WTC11 (cell line): ENCODE measurements at regions not wholly inside any gene's neighbourhood (a gene's known extent, or its start where the extent isn't known, plus 50 kb on each side); places are given as distances from the start of the nearest gene placed in this dataset.

ENCODE experiments used
- ATAC-seq: fragments of 200-7000 bp; cut with Tn5 transposase; 2 replicates; pipeline ENCODE4 v1.10.0; 2021; ENCODE audit warnings: mild to moderate bottlenecking, moderate library complexity
- CTCF ChIA-PET: fragments of 300-600 bp; sonication (Branson Sonifier 250); formaldehyde crosslinking; loops from one replicate; lab custom pipeline; 2021; ENCODE audit warnings: antibody characterized with exemption; lab: Charles Lee
- POLR2A ChIA-PET: fragments of 350-600 bp; sonication (Branson Sonifier 250); formaldehyde crosslinking; loops from one replicate; lab custom pipeline; 2021; ENCODE audit warnings: antibody characterized with exemption; lab: Charles Lee
- DNase-seq: peaks from one replicate; pipeline ENCODE4 v3.0.0; 2021; ENCODE audit warnings: low spot score
- H3K27ac Mint-ChIP-seq: 2 replicates; pipeline ENCODE4 v1.8.0; 2021; ENCODE audit warnings: mixed read lengths
- H3K27me3 Mint-ChIP-seq: 2 replicates; pipeline ENCODE4 v1.8.0; 2021; ENCODE audit warnings: low read depth, mild to moderate bottlenecking, moderate library complexity, mixed read lengths
- H3K36me3 Mint-ChIP-seq: 2 replicates; pipeline ENCODE4 v1.8.0; 2021; ENCODE audit warnings: mixed read lengths
- H3K4me1 Mint-ChIP-seq: 2 replicates; pipeline ENCODE4 v1.8.0; 2022; ENCODE audit warnings: mixed read lengths
- H3K4me3 Mint-ChIP-seq: 2 replicates; pipeline ENCODE4 v1.8.0; 2021; ENCODE audit warnings: mild to moderate bottlenecking, moderate library complexity, mixed read lengths
- H3K9me3 Mint-ChIP-seq: 2 replicates; pipeline ENCODE4 v1.8.0; 2021; ENCODE audit warnings: mixed read lengths
- FOXK1 ChIP-seq: sonication (generic); formaldehyde crosslinking; IDR thresholded peaks from 2 replicates; pipeline ENCODE4 v1.8.0; 2022; ENCODE audit warnings: mild to moderate bottlenecking, moderate library complexity, missing genetic modification reagents
- HMGA2 ChIP-seq: fragments of 250-450 bp; sonication (Bioruptor Pico); IDR thresholded peaks from 2 replicates; pipeline ENCODE4 v1.4.0; 2021; ENCODE audit warnings: mild to moderate bottlenecking, moderate library complexity
- HMGXB4 ChIP-seq: sonication (generic); formaldehyde crosslinking; IDR thresholded peaks from 2 replicates; pipeline ENCODE4 v1.8.1; 2023; ENCODE audit warnings: mild to moderate bottlenecking, moderate library complexity, missing genetic modification reagents
- KAT7 ChIP-seq: sonication (generic); formaldehyde crosslinking; IDR thresholded peaks from 2 replicates; pipeline ENCODE4 v1.8.1; 2023; ENCODE audit warnings: missing genetic modification reagents, mild to moderate bottlenecking, borderline replicate concordance
- MLX ChIP-seq: sonication (generic); formaldehyde crosslinking; IDR thresholded peaks from 2 replicates; pipeline ENCODE4 v1.8.1; 2023; ENCODE audit warnings: mild to moderate bottlenecking, missing genetic modification reagents, moderate library complexity
- NFATC4 ChIP-seq: fragments of 250-450 bp; sonication (Bioruptor Pico); IDR thresholded peaks from 2 replicates; pipeline ENCODE4 v1.9.0; 2021; ENCODE audit warnings: mild to moderate bottlenecking
- SMAD3 ChIP-seq: sonication (generic); formaldehyde crosslinking; IDR thresholded peaks from 2 replicates; pipeline ENCODE4 v1.8.0; 2022; ENCODE audit warnings: missing genetic modification reagents, mild to moderate bottlenecking, borderline replicate concordance
- STAT6 ChIP-seq: sonication (generic); formaldehyde crosslinking; conservative IDR thresholded peaks from 2 replicates; pipeline ENCODE4 v1.8.1; 2023; ENCODE audit warnings: mild to moderate bottlenecking, low read depth, missing genetic modification reagents, moderate library complexity
- TEAD1 ChIP-seq: sonication (generic); formaldehyde crosslinking; IDR thresholded peaks from 2 replicates; pipeline ENCODE4 v1.8.0; 2022; ENCODE audit warnings: mild to moderate bottlenecking, missing genetic modification reagents
- USF1 ChIP-seq: sonication (generic); formaldehyde crosslinking; IDR thresholded peaks from 2 replicates; pipeline ENCODE4 v1.8.0; 2022; ENCODE audit warnings: mild to moderate bottlenecking, missing genetic modification reagents
- ZNF232 ChIP-seq: sonication (generic); formaldehyde crosslinking; IDR thresholded peaks from 2 replicates; pipeline ENCODE4 v1.8.0; 2022; ENCODE audit warnings: mild to moderate bottlenecking, missing genetic modification reagents
- ZNF263 ChIP-seq: sonication (generic); formaldehyde crosslinking; IDR thresholded peaks from 2 replicates; pipeline ENCODE4 v1.8.1; 2022; ENCODE audit warnings: low read depth, mild to moderate bottlenecking, moderate library complexity, missing genetic modification reagents
- ZNF671 ChIP-seq: fragments of 250-450 bp; sonication (Bioruptor Pico); IDR thresholded peaks from 2 replicates; pipeline ENCODE4 v1.8.0; 2021; ENCODE audit warnings: mild to moderate bottlenecking
- TF ChIP-seq, protein P1 (sequence below): fragments of 250-450 bp; sonication (Bioruptor Pico); IDR thresholded peaks from 2 replicates; pipeline ENCODE4 v1.8.0; 2021; ENCODE audit warnings: mild to moderate bottlenecking
- TF ChIP-seq, protein P2 (sequence below): sonication (generic); formaldehyde crosslinking; IDR thresholded peaks from 2 replicates; pipeline ENCODE4 v1.8.0; 2022; ENCODE audit warnings: missing genetic modification reagents
- TF ChIP-seq, protein P3 (sequence below): fragments of 250-450 bp; sonication (Bioruptor Pico); IDR thresholded peaks from 2 replicates; pipeline ENCODE4 v2.1.2; 2022; ENCODE audit warnings: mild to moderate bottlenecking, moderate library complexity
- TF ChIP-seq, protein P4 (sequence below): sonication (generic); formaldehyde crosslinking; IDR thresholded peaks from 2 replicates; pipeline ENCODE4 v1.8.0; 2023; ENCODE audit warnings: missing genetic modification reagents

- ChIA-PET CTCF (interaction anchor here (0.8 to 1.3 kb wide), 8 partner anchors 11 to 126 kb away, joined by 3 to 5 read pairs (median 3); partner anchors contain the start of gene TNFAIP3), POLR2A (no interaction called here)
- H3K4me1 Mint-ChIP-seq, result peaks cover 6% of the 10 kb centered on the region
- no peaks in the 10 kb centered on the region; the same call in 1 of the 2 replicates for H3K27me3 Mint-ChIP-seq
- no peak overlapping the region for H3K27ac Mint-ChIP-seq
- H3K4me3 Mint-ChIP-seq, result no peak overlapping the region
- TF ChIP-seq FOXK1 (CRISPR knock-in tag) (no peak), ZNF263 (CRISPR knock-in tag) (no peak), HMGA2 (CRISPR knock-in tag) (no peak), HMGXB4 (no peak), ZNF671 (no peak), TEAD1 (no peak), ZNF232 (CRISPR knock-in tag) (no peak), MLX (CRISPR knock-in tag) (no peak), STAT6 (CRISPR knock-in tag) (no peak), KAT7 (CRISPR knock-in tag) (no peak), USF1 (no peak), SMAD3 (CRISPR knock-in tag) (no peak), NFATC4 (CRISPR knock-in tag) (no peak)
- TF ChIP-seq, protein P1, sequence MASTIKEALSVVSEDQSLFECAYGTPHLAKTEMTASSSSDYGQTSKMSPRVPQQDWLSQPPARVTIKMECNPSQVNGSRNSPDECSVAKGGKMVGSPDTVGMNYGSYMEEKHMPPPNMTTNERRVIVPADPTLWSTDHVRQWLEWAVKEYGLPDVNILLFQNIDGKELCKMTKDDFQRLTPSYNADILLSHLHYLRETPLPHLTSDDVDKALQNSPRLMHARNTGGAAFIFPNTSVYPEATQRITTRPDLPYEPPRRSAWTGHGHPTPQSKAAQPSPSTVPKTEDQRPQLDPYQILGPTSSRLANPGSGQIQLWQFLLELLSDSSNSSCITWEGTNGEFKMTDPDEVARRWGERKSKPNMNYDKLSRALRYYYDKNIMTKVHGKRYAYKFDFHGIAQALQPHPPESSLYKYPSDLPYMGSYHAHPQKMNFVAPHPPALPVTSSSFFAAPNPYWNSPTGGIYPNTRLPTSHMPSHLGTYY, result no peak
- TF ChIP-seq, protein P2, sequence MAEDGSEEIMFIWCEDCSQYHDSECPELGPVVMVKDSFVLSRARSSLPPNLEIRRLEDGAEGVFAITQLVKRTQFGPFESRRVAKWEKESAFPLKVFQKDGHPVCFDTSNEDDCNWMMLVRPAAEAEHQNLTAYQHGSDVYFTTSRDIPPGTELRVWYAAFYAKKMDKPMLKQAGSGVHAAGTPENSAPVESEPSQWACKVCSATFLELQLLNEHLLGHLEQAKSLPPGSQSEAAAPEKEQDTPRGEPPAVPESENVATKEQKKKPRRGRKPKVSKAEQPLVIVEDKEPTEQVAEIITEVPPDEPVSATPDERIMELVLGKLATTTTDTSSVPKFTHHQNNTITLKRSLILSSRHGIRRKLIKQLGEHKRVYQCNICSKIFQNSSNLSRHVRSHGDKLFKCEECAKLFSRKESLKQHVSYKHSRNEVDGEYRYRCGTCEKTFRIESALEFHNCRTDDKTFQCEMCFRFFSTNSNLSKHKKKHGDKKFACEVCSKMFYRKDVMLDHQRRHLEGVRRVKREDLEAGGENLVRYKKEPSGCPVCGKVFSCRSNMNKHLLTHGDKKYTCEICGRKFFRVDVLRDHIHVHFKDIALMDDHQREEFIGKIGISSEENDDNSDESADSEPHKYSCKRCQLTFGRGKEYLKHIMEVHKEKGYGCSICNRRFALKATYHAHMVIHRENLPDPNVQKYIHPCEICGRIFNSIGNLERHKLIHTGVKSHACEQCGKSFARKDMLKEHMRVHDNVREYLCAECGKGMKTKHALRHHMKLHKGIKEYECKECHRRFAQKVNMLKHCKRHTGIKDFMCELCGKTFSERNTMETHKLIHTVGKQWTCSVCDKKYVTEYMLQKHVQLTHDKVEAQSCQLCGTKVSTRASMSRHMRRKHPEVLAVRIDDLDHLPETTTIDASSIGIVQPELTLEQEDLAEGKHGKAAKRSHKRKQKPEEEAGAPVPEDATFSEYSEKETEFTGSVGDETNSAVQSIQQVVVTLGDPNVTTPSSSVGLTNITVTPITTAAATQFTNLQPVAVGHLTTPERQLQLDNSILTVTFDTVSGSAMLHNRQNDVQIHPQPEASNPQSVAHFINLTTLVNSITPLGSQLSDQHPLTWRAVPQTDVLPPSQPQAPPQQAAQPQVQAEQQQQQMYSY (CRISPR knock-in tag), result no peak
- TF ChIP-seq, protein P3, sequence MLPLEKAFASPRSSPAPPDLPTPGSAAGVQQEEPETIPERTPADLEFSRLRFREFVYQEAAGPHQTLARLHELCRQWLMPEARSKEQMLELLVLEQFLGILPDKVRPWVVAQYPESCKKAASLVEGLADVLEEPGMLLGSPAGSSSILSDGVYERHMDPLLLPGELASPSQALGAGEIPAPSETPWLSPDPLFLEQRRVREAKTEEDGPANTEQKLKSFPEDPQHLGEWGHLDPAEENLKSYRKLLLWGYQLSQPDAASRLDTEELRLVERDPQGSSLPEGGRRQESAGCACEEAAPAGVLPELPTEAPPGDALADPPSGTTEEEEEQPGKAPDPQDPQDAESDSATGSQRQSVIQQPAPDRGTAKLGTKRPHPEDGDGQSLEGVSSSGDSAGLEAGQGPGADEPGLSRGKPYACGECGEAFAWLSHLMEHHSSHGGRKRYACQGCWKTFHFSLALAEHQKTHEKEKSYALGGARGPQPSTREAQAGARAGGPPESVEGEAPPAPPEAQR (CRISPR knock-in tag), result no peak
- TF ChIP-seq, protein P4, sequence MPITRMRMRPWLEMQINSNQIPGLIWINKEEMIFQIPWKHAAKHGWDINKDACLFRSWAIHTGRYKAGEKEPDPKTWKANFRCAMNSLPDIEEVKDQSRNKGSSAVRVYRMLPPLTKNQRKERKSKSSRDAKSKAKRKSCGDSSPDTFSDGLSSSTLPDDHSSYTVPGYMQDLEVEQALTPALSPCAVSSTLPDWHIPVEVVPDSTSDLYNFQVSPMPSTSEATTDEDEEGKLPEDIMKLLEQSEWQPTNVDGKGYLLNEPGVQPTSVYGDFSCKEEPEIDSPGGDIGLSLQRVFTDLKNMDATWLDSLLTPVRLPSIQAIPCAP (CRISPR knock-in tag), result no peak
- DNase-seq, result peak; percentile 31
- H3K36me3 Mint-ChIP-seq, result no peaks in the 10 kb centered on the region
- H3K9me3 Mint-ChIP-seq, result peaks cover 4% of the 10 kb centered on the region; the same call in 1 of the 2 replicates
- ATAC-seq, result peak; percentile 96
Observed at GRCh38 chr6:137740967-137741761, 125.9 kb upstream of the TNFAIP3 start.
